ENCODE measurements at regions not wholly inside any gene's neighbourhood (a gene's known extent, or its start where the extent isn't known, plus 50 kb on each side); places are given as distances from the start of the nearest gene placed in this dataset.
"Not testable (repeated sequence)": the region's sequence is repeated elsewhere in the genome, so short reads cannot be mapped to it uniquely, and the experiment has no call there.

DNA sequence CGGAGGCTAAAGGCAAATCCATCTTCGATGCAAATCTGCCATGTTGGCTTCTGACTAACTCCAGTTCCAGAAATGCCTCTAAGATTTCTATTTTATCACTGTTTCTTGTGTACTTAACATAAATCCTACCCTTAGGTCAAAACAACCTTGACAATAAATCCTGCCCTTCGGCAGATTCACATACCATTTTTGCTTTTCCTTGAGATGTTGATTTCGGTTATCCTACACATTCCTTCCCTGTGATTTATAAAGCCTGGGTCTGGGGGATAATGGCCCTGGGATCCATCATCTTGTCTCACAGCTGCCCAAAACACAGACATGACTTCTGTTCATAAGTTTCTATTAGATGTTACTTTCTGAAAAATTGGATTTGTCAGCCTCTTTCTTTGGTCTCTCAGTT lies 231.7 kb upstream of the CARD18 start:
- TF ChIP-seq POLR2AphosphoS5 (IDR thresholded peaks at IDR 0.05; ENCODE audit: low read depth, low read length) (no peak), POLR2A (IDR thresholded peaks at IDR 0.05; ENCODE audit: low read depth, low read length) (no peak), TAF1 (IDR thresholded peaks at IDR 0.05; ENCODE audit: borderline replicate concordance, low read depth, low read length) (no peak)
- DNase-seq (ENCODE audit: insufficient read length) (no peak), FAIRE-seq (no peak)

DNA sequence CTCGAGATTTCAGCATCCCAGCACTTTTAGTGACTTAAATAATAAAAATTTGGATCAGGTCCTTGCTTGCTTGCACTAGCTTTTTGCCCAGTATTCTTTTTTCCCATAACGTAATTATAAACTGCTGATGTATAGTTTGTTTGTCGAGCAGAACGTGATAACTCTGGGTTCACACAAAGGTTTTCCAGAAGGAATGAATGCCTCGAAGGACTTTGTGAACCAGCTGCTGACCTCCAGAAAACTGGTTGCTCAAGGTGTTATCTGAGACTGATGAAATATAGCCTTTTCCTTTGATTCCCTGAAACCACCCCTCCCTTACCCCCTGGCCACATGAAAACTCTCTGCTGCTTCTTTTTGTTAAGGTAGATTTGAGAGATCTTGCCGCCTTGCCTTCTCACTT lies 229.1 kb upstream of the CARD18 start:
- FAIRE-seq = no peak
- no peak for TF ChIP-seq POLR2AphosphoS5 (IDR thresholded peaks at IDR 0.05; ENCODE audit: low read depth, low read length)
- no peak for TF ChIP-seq TAF1 (IDR thresholded peaks at IDR 0.05; ENCODE audit: borderline replicate concordance, low read depth, low read length)
- TF ChIP-seq POLR2A (IDR thresholded peaks at IDR 0.05; ENCODE audit: low read depth, low read length) = no peak
- DNase-seq (ENCODE audit: insufficient read length) = no peak

DNA sequence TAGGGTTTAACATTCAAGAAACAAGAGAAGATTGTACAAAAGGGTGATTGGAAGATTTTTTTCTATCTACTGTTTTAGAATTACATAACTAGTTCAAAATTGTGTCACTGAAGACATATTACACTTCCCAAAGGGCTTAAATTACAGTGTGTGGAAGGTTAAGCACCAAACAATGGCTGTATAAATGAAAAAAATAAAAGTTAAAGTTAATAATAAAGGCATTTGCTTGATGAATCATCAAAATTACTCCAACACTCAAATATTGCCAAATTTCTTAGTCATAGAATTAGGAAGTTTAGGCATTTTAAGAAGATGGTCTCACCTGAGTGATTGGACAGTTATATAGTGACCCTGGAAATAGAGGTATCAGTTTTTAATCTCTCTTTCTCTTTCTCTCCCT lies 227.6 kb upstream of the CARD18 start:
- TF ChIP-seq POLR2A (IDR thresholded peaks at IDR 0.05; ENCODE audit: low read depth, low read length) (no peak), TAF1 (IDR thresholded peaks at IDR 0.05; ENCODE audit: borderline replicate concordance, low read depth, low read length) (no peak), POLR2AphosphoS5 (IDR thresholded peaks at IDR 0.05; ENCODE audit: low read depth, low read length) (no peak)
- DNase-seq (ENCODE audit: insufficient read length) (no peak), FAIRE-seq (no peak)

DNA sequence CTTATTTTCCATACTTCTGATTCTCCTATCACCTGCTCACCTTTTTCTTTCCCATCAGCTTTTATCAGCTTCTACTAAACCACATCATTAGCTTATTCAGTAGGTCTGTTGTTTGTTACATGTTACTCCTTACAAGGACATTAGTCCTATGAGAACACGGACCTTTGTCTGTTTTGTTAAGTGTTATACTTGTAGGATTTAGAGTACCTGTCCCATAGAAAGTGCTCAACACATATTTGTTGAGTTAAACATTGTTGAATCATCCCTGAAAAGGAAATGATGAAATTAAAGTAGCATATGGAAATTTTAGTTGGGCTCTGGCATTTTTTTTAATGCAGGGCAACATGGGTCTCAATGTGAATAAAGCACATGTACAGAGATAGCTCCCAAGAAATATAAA lies 222.1 kb upstream of the CARD18 start:
- TF ChIP-seq POLR2A (IDR thresholded peaks at IDR 0.05; ENCODE audit: low read depth, low read length) (no peak), TAF1 (IDR thresholded peaks at IDR 0.05; ENCODE audit: borderline replicate concordance, low read depth, low read length) (no peak), POLR2AphosphoS5 (IDR thresholded peaks at IDR 0.05; ENCODE audit: low read depth, low read length) (no peak)
- FAIRE-seq = no peak
- DNase-seq (ENCODE audit: insufficient read length) = no peak

DNA sequence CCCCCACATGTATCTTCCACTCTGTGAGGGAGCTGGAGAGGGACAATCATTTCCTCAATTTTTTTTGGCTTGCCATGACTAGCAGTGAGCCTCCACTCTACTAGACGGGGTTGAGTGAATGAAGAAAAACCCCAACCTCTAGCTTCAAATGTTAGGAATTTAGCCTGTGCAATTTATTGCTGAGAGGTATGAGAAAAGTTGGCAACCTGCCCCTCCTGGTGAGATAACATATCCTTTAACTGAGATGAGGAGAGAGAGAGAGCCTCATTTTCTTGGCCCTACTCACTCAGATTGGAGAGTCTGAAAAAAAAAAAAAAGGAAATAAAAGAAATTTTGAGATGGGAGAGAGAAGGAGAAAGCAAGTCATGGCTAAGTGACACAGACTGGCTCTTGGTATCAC lies 218.2 kb upstream of the CARD18 start:
- FAIRE-seq = no peak
- no peak for TF ChIP-seq POLR2A (IDR thresholded peaks at IDR 0.05; ENCODE audit: low read depth, low read length)
- TF ChIP-seq TAF1 (IDR thresholded peaks at IDR 0.05; ENCODE audit: borderline replicate concordance, low read depth, low read length) = no peak
- TF ChIP-seq POLR2AphosphoS5 (IDR thresholded peaks at IDR 0.05; ENCODE audit: low read depth, low read length) = no peak
- no peak for DNase-seq (ENCODE audit: insufficient read length)

DNA sequence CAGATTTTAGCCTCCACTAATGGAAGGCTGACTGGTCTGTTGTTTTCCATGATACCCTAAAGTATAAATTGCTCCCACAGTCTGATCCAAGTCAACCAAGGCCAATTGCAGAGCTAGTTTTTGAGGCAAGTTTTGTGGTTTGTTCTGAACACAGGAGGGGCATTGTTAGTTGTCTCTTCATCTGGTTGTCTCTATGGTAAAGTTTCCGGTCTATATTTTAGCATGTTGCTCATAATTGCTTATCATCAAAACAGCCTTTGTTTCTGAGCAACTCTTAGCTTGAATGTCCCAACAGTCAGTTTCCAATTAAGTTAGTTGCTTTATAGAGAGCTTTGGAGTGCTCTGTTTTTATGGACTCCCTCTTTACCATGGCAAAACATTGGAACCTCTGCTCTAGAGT lies 217.6 kb upstream of the CARD18 start:
- TF ChIP-seq TAF1 (IDR thresholded peaks at IDR 0.05; ENCODE audit: borderline replicate concordance, low read depth, low read length) (no peak), POLR2A (IDR thresholded peaks at IDR 0.05; ENCODE audit: low read depth, low read length) (no peak), POLR2AphosphoS5 (IDR thresholded peaks at IDR 0.05; ENCODE audit: low read depth, low read length) (no peak)
- DNase-seq (ENCODE audit: insufficient read length) (no peak), FAIRE-seq (no peak)

DNA sequence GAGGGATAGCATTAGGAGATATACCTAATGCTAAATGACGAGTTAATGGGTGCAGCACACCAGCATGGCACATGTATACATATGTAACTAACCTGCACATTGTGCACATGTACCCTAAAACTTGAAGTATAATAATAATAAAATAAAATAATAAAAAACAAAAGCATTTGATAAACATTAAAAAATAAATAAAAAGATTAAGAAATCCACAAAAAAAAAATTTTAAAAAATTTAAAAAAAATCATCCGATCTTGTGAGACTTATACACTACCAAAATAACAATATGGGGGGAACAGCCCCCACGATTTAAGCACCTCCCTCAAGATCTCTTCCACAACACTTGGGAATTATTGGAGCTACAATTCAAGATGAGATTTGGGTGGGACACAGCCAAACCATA lies 210.3 kb upstream of the CARD18 start:
- DNase-seq (ENCODE audit: insufficient read length); FAIRE-seq: not testable (repeated sequence)

DNA sequence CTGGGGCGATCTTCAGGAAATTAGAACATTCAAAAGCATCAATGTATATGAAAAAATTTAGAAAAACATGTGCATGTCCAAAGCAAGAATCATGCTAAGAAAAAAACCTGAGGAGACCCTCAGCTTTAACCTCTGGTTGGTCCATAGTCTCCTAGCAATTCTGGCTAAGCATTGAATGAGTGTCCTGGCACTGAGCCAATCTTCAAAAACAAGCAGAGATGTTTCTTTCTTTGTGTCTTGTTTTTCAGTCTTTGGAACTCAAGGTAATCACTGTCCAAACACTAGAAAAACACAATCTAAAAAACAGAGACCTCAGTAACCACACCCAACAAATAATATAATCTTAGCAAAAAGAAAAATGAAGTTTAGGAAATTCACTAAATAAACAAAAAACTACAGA lies 205.4 kb upstream of the CARD18 start:
- no peak for FAIRE-seq

DNA sequence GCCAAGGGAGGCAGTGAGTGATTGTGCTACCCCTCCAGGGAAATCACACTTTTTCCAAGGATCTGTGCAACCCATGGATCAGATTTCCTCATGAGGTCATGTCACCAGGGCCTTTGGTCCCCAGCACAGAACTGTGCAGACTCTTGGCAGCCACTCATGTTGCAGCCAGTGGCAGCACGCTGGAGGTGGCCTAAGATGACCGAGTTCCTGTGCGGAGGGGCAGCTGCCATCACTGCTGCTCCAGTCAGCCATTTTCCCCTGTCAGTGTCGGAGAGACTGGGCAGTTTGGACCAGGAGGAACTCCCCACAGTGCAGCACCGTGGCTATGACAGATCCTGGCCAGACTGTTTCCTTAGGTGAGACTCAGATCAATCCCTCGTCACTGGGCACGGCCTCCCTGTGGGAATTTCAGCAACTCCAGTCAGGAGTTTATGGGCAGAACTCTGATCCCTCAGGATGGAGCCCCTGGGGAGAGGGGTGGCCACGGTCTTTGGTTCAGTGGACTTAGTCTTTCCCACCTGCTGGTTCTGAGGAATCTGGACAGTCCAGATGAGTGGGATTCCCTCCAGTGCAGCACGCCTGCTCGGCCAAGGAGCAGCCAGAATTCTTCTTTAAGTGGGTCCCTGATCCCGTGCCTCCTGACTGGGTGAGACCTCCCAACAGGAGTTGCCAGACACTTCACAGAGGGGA lies 194.6 kb upstream of the CARD18 start:
- FAIRE-seq (no peak), DNase-seq (ENCODE audit: insufficient read length) (no peak)
- no peak for TF ChIP-seq POLR2AphosphoS5 (IDR thresholded peaks at IDR 0.05; ENCODE audit: low read depth, low read length)
- TF ChIP-seq TAF1 (IDR thresholded peaks at IDR 0.05; ENCODE audit: borderline replicate concordance, low read depth, low read length) = no peak
- no peak for TF ChIP-seq POLR2A (IDR thresholded peaks at IDR 0.05; ENCODE audit: low read depth, low read length)

More for the DNA sequence above, 205.4 kb upstream of the CARD18 start:
- DNase-seq (ENCODE audit: insufficient read length) = no peak
- TF ChIP-seq POLR2AphosphoS5 (IDR thresholded peaks at IDR 0.05; ENCODE audit: low read depth, low read length) (no peak), TAF1 (IDR thresholded peaks at IDR 0.05; ENCODE audit: borderline replicate concordance, low read depth, low read length) (no peak), POLR2A (IDR thresholded peaks at IDR 0.05; ENCODE audit: low read depth, low read length) (no peak)

DNA sequence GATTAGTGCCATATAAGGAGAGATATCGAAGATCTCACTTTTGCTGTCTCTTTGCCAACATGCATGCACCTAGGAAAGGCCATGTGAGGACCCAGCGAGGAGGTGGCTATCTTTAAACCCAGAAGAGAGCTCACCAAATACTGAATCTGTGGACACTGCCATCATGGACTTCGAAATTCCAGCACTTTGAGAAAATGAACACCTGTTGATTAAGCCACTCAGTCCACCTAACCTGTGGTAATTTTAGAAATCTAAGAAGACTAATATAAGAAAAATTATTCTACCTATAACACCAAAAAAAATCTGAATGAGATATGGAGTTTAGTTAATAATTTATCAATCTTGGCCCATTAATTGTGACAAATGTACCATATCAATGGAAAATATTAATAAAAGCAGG lies 193.6 kb upstream of the CARD18 start:
- FAIRE-seq (no peak), DNase-seq (ENCODE audit: insufficient read length) (no peak)
- TF ChIP-seq POLR2AphosphoS5 (IDR thresholded peaks at IDR 0.05; ENCODE audit: low read depth, low read length) (no peak), POLR2A (IDR thresholded peaks at IDR 0.05; ENCODE audit: low read depth, low read length) (no peak), TAF1 (IDR thresholded peaks at IDR 0.05; ENCODE audit: borderline replicate concordance, low read depth, low read length) (no peak)

DNA sequence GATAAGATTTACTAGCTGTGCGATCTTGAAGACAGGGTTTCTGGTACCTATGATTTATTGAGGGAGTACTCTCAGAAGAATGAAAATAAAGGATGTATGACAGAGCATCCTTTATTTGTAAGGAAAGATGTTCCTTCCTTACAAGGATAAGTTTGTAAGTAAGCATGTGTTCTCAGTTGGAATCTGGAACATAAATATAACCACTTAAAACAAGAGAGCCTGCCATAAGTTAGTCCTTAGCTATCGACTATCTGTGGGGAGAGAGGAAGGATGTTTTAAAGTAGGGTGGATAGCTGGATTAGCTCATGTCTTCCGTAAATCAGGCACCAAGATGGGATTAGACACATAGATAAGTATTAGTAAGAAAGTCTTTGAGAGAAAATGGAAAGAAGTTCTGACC lies 192.6 kb upstream of the CARD18 start:
- no peak for DNase-seq (ENCODE audit: insufficient read length)
- FAIRE-seq = no peak
- TF ChIP-seq POLR2A (IDR thresholded peaks at IDR 0.05; ENCODE audit: low read depth, low read length) (no peak), POLR2AphosphoS5 (IDR thresholded peaks at IDR 0.05; ENCODE audit: low read depth, low read length) (no peak), TAF1 (IDR thresholded peaks at IDR 0.05; ENCODE audit: borderline replicate concordance, low read depth, low read length) (no peak)

DNA sequence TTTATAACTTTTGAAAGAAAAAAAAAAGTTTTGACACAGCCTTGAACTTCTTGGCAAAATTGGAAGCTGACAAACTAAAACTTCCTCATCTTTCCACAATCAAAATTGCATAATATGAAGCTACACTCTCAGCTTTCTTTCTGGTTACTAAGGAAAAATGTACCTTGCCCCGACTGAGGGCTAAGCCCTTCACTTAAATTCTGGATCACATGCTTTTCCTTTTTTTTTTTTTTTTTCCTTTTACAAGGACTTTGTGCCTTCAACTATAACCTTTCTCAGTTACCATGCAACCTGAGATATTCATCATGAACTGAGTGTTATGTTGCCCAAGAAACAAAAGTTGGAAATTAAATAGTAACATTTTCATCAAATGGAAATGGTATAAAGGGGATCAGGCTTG lies 188.5 kb upstream of the CARD18 start:
- TF ChIP-seq POLR2A (IDR thresholded peaks at IDR 0.05; ENCODE audit: low read depth, low read length) = no peak
- no peak for TF ChIP-seq TAF1 (IDR thresholded peaks at IDR 0.05; ENCODE audit: borderline replicate concordance, low read depth, low read length)
- TF ChIP-seq POLR2AphosphoS5 (IDR thresholded peaks at IDR 0.05; ENCODE audit: low read depth, low read length) = no peak
- DNase-seq (ENCODE audit: insufficient read length) (no peak), FAIRE-seq (no peak)

DNA sequence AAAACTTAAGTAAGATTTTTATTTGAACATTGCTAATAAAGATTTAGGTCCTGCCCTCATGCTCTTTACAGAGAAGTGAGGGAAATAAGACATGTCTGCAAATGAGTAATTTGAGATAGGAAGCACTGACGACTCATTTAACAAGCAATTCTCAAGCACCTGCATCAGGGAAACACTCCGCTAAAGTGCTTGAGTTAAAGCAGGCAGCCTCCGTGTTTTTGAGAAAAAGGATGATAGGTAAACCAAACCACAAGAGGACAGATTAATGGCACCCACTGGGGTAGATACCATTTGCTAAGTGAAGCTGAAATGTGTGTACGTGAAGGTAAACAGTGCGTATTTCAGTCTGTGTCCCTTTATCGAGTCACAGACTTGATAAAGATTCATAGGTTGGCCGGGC lies 184.6 kb upstream of the CARD18 start:
- FAIRE-seq = no peak
- TF ChIP-seq POLR2AphosphoS5 (IDR thresholded peaks at IDR 0.05; ENCODE audit: low read depth, low read length) = no peak
- no peak for TF ChIP-seq TAF1 (IDR thresholded peaks at IDR 0.05; ENCODE audit: borderline replicate concordance, low read depth, low read length)
- TF ChIP-seq POLR2A (IDR thresholded peaks at IDR 0.05; ENCODE audit: low read depth, low read length) = no peak
- DNase-seq (ENCODE audit: insufficient read length) = no peak
